IPS-NIHi7 (cell line): ENCODE measurements at regions not wholly inside any gene's neighbourhood (a gene's known extent, or its start where the extent isn't known, plus 50 kb on each side); places are given as distances from the start of the nearest gene placed in this dataset.
A peak's percentile ranks its signal among the peaks of the same experiment; 100 is the strongest.
"Not testable (repeated sequence)": the region's sequence is repeated elsewhere in the genome, so short reads cannot be mapped to it uniquely, and the experiment has no call there.

Source experiments
- DNase-seq: peaks from one replicate; pipeline ENCODE4 v3.0.0; 2012; ENCODE audit warnings: mixed read lengths; ENCODE audit errors: extremely low spot score

- DNase-seq: not testable (repeated sequence)
These were observed 63.8 kb downstream of the SPANXA1 start for GRCh38 chrX:141520750-141521149.

GRCh38 chrX:141475788-141476187 lies 108.8 kb downstream of the SPANXA1 start:
- DNase-seq: not testable (repeated sequence)

GRCh38 chrX:141469469-141469868 lies 115.1 kb downstream of the SPANXA1 start:
- DNase-seq: no peak

- no peak for DNase-seq
These were observed 115.6 kb downstream of the SPANXA1 start for GRCh38 chrX:141468940-141469339.

- peak; percentile 8 for DNase-seq
These were observed 117.1 kb downstream of the SPANXA1 start for GRCh38 chrX:141467442-141467841.

- no peak for DNase-seq
These were observed 129.4 kb downstream of the SPANXA1 start for GRCh38 chrX:141455103-141455502.

GRCh38 chrX:141443922-141444321 lies 140.6 kb downstream of the SPANXA1 start:
- DNase-seq: no peak

GRCh38 chrX:141439651-141440050 lies 144.9 kb downstream of the SPANXA1 start:
- DNase-seq: no peak

GRCh38 chrX:141415889-141416288 lies 168.6 kb downstream of the SPANXA1 start:
- no peak for DNase-seq

GRCh38 chrX:141405853-141406492 lies 163.7 kb upstream of the SPANXC start:
- no peak for DNase-seq

- no peak for DNase-seq
These were observed 163.2 kb upstream of the SPANXC start for GRCh38 chrX:141405486-141405852.

- no peak for DNase-seq
These were observed 160.7 kb upstream of the SPANXC start for GRCh38 chrX:141402897-141403610.

GRCh38 chrX:141396536-141396935 lies 154.2 kb upstream of the SPANXC start:
- no peak for DNase-seq

- no peak for DNase-seq
These were observed 132.9 kb upstream of the SPANXC start for GRCh38 chrX:141375011-141375760.

- no peak for DNase-seq
These were observed 99.4 kb upstream of the SPANXC start for GRCh38 chrX:141341743-141342142.

- no peak for DNase-seq
These were observed 99.0 kb upstream of the SPANXC start for GRCh38 chrX:141341341-141341740.

- DNase-seq: no peak
These were observed 78.5 kb upstream of the SPANXC start for GRCh38 chrX:141320801-141321200.

- DNase-seq: no peak
These were observed 72.1 kb upstream of the SPANXC start for GRCh38 chrX:141314441-141314840.

GRCh38 chrX:141301017-141301416 lies 58.7 kb upstream of the SPANXC start:
- no peak for DNase-seq
